Activated naive CD8-positive, alpha-beta T cell treated with anti-CD3 and anti-CD28 coated beads, Interleukin-2, amount 50 U/mL, for 24 hours (primary cell): ENCODE measurements at regions not wholly inside any gene's neighbourhood (a gene's known extent, or its start where the extent isn't known, plus 50 kb on each side); places are given as distances from the start of the nearest gene placed in this dataset.
"Not testable (repeated sequence)": the region's sequence is repeated elsewhere in the genome, so short reads cannot be mapped to it uniquely, and the experiment has no call there.

Experiments
- ATAC-seq: fragments of 150-1000 bp; cut with Tn5 transposase; one replicate; pipeline ENCODE4 v1.10.0; 2021
- DNase-seq: peaks from one replicate; pipeline ENCODE4 v3.0.0; 2021
- H3K27ac Mint-ChIP-seq: one replicate; pipeline ENCODE4 v1.8.0; 2021; ENCODE audit warnings: mild to moderate bottlenecking, mixed read lengths
- H3K27me3 Mint-ChIP-seq: one replicate; pipeline ENCODE4 v1.8.0; 2021; ENCODE audit warnings: mixed read lengths
- H3K36me3 Mint-ChIP-seq: one replicate; pipeline ENCODE4 v1.8.0; 2021; ENCODE audit warnings: low read depth, mixed read lengths
- H3K4me1 Mint-ChIP-seq: one replicate; pipeline ENCODE4 v1.8.0; 2021; ENCODE audit warnings: mixed read lengths
- H3K4me3 Mint-ChIP-seq: one replicate; pipeline ENCODE4 v1.8.0; 2021; ENCODE audit warnings: mild to moderate bottlenecking, moderate library complexity, mixed read lengths
- H3K9me3 Mint-ChIP-seq: one replicate; pipeline ENCODE4 v1.8.0; 2021; ENCODE audit warnings: mixed read lengths

GRCh38 chr9:66266202-66266601 is 529.3 kb downstream of the FOXD4L4 start:
- H3K4me1 Mint-ChIP-seq, H3K27me3 Mint-ChIP-seq, DNase-seq, H3K27ac Mint-ChIP-seq, H3K36me3 Mint-ChIP-seq, ATAC-seq, H3K9me3 Mint-ChIP-seq, H3K4me3 Mint-ChIP-seq: not testable (repeated sequence)

GRCh38 chr9:66266856-66267430 is 530.0 kb downstream of the FOXD4L4 start:
- H3K36me3 Mint-ChIP-seq, H3K4me1 Mint-ChIP-seq, DNase-seq: not testable (repeated sequence)

DNA sequence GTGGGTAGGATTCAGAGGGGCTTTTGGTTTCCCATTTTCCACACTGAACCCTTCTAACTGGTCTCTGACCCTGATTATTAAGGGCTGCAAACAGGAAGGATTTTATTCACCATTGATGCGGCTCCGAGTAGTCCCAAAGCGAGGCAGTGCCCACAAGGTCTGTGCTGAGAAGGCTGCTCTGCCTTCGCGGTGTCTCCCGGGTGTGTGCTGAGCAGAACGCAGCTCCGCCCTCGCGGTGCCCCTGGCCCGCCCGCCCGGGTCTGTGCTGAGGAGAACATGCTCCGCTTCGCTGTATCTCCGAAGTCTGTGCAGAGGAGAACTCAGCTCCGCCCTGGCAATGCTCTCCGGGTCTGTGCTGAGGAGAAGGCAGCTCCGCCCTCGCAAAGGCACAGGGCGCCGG is 530.7 kb downstream of the FOXD4L4 start:
- H3K4me1 Mint-ChIP-seq, H3K27me3 Mint-ChIP-seq, DNase-seq, H3K27ac Mint-ChIP-seq, H3K4me3 Mint-ChIP-seq, H3K9me3 Mint-ChIP-seq, H3K36me3 Mint-ChIP-seq, ATAC-seq: not testable (repeated sequence)

More at GRCh38 chr9:66266856-66267430, 530.0 kb downstream of the FOXD4L4 start:
- not testable (repeated sequence) for H3K9me3 Mint-ChIP-seq, H3K4me3 Mint-ChIP-seq, H3K27me3 Mint-ChIP-seq, ATAC-seq, H3K27ac Mint-ChIP-seq

GRCh38 chr9:66269024-66269423 is 532.1 kb downstream of the FOXD4L4 start:
- H3K27ac Mint-ChIP-seq, H3K4me3 Mint-ChIP-seq, DNase-seq, H3K27me3 Mint-ChIP-seq, H3K9me3 Mint-ChIP-seq, H3K4me1 Mint-ChIP-seq, H3K36me3 Mint-ChIP-seq, ATAC-seq: not testable (repeated sequence)

DNA sequence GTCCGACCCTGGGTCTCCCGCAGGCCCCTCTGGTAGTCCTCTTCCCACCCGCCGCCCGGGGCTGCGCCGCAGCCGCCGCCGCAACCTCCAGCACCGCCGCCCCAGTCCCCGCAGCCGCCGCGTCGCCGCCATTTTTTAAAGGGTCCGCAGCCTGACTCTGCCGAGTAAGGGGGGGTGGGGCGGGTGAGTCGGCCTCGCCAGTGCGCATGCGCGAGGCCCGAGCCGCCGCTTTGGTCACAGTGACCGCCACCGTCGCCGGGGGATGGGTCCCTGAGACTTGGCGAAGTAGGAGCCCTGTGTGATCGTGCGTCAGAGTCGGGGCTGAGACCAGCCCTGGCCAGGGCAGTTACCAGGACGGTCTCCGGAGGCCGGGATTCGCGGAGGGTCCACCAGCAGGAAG is 532.8 kb downstream of the FOXD4L4 start:
- not testable (repeated sequence) for ATAC-seq, H3K27ac Mint-ChIP-seq, H3K36me3 Mint-ChIP-seq, H3K9me3 Mint-ChIP-seq, H3K27me3 Mint-ChIP-seq, H3K4me1 Mint-ChIP-seq
- H3K4me3 Mint-ChIP-seq, result peak overlapping the region; percentile 78
- DNase-seq, result peak; percentile 47

DNA sequence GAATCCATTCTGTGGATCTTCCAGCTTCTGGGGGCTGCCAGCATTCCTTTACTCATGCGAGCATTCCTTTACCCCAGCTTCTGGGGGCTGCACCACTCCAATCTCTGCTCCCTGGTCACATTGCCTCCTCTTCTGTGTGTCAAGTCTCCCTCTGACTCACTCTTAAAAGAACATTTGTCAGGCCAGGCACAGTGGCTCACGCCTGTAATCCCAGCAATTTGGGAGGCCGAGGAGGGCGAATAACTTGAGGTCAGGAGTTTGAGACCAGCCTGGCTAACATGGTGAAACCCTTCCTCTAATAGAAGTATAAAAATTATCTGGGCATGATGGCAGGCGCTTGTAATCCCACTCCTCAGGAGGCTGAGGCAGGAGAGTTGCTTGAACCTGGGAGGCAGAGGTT is 541.9 kb downstream of the FOXD4L4 start:
- not testable (repeated sequence) for H3K27ac Mint-ChIP-seq, H3K9me3 Mint-ChIP-seq, H3K36me3 Mint-ChIP-seq, ATAC-seq, H3K4me1 Mint-ChIP-seq, DNase-seq, H3K27me3 Mint-ChIP-seq, H3K4me3 Mint-ChIP-seq
